ENCODE measurements at regions not wholly inside any gene's neighbourhood (a gene's known extent, or its start where the extent isn't known, plus 50 kb on each side); places are given as distances from the start of the nearest gene placed in this dataset.

DNA sequence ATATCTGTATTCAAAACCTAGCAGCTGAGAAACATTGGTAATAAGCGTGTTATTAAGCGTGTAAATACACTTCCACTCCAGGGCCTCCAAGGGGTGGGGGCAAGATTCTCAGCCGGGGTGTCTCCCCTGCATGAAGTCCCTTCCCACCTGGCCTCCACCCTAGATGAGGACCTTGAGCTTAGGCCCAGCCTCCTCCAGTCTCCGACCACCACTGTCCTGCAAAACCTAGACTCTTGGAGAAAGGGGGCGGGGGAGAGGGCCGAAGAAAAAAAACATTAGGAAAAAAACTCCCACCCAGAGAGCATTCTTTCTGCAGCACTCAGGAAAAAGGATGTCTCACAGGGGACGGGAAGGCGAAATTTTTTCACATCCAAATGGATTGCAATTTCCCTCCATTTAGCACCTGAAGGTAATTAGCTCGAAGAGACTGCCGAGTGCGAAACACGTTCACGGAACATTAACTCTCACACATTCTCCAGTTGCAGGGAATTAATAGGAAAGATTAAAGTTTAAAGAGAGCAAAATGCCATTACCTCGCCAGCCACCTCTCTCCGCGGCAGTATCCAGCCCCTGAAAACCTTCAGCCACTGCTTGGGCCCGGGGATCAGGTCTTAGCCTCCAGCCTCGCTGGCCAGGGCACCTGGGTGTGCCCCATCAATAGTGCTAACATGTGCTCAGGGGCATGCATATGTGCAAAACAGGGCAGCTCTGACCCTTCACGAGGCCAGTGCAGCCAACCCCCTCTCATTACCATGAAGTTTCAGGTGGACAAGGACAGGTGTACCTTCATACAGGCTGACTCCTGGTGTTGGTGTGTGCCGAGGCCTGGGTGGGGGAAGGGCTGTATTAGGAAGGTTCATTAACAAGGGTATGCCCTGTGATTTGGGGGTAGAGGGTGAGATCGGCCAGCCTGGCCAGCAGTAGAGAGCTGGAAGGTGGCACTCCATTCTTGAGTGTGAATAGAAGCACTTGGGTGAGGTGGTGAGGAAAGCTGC, 77.2 kb downstream of the HIF1AN start:
- DNase-seq (ENCODE audit: low read depth in 1 of 2, low spot score in 1 of 2) = no peak

DNA sequence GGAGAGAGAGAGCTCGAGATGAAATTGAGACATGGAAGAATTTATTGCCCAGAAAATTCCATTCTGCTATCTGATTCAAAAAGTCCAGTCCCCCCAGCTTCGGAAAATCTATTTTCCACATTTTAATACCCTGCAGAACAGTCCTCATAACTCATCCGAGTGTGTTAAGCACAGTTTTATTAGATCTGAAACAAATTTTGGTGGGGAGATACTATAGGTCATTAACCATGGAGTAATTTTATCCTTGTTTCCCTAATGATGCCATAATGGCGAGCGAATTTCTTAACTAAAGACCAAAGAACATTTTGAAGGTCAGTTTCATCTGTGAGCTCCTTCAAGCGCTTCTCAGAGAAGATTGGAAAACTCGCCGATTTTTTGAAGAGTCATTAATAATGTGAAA, 78.1 kb downstream of the HIF1AN start:
- DNase-seq (ENCODE audit: low read depth in 1 of 2, low spot score in 1 of 2) = no peak

DNA sequence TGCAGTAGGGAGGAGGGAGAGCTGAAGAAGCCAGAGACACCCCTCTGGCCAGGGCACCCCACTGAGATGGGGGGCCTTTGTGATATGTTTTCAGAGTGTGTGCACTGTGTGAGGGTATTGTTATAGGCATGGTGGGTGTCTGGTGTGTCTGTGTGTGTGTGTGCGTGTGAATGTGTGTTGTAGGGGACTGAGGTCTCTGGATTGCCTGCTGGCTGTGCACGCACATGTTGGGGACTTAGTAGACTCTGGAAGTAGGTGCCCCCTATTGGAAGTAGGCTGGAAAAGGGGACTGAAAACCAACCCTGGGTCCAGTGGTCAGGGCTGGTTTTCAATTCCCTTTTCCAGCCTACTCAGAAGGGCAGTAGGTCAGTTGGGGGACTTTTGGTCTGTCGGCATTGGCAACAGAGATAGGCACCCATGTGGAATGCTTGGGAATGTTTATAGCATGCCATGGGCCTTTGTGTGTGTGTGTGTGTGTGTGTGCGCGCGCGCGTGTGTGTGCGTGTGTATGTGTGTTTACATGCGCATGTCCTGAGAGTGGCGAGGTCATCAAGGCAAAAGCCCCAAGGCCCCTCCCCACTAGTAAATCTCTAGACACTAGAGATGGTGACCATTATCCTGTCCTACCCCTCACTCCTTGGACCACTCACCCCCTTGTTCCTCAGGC, 78.8 kb downstream of the HIF1AN start:
- no peak for DNase-seq (ENCODE audit: low read depth in 1 of 2, low spot score in 1 of 2)

DNA sequence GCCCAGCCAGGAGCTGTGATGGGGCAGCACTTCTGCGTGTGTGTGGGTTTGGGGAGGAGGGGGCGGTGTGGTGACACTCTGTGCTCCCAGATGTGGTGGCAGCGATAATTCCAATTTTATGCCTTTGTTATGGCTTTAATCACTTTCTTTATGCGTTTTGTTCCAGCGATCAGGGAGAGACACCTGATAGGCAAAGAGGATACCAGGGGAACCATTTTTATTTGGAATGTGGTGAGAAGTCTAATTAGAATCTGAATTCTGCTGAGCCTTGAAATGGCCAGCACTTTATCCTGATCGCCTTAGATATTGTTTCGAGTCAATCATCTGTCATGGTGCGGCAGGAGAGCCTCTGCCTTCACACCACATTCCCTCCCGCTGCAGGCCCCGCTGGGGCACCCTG, 79.5 kb downstream of the HIF1AN start:
- no peak for DNase-seq (ENCODE audit: low read depth in 1 of 2, low spot score in 1 of 2)

DNA sequence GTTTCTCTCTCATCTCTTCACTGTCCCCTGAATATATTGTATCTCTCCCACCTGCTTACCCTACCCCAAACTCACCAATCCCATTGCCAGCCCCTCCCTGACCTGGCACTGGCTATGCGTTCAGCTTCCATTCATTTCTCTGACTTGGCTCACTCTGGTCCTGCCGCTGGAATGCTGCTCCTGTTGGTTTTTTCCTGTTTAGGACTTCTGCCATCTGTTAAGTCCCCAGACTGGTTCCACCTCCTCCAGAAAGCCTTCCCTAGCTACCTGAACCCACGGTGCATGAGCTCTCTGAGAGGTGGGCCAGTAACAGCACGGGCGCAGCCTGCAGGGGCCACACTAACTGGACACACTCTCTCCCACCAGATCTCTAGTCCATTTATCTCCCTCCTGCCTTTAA, 80.2 kb downstream of the HIF1AN start:
- DNase-seq (ENCODE audit: low read depth in 1 of 2, low spot score in 1 of 2) = no peak

DNA sequence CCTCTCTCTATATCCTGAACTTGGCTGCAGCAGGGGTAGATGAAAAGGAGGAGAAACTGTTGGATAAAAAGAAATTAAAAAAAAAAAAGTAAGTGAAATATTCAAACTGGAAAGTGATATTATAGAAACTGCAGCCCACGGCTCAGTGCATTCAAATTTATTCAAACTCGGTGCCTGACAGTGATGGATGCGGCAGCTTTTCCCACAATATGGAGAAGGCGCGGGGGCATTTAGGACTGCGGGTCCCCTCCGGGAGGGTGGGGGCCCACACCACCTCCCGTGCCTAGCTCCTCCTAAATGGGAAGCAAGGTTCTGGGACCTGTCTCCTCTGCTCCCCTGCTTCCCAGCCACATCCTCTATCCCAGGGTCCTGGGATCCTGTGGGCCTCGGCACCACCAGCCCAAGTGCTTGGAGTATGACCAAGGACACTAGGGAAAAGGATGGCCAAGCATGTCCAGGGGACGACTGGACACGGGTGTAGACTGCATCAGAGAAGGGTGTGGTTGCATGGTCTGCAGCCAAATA, 82.4 kb downstream of the HIF1AN start:
- DNase-seq (ENCODE audit: low read depth in 1 of 2, low spot score in 1 of 2) = no peak

DNA sequence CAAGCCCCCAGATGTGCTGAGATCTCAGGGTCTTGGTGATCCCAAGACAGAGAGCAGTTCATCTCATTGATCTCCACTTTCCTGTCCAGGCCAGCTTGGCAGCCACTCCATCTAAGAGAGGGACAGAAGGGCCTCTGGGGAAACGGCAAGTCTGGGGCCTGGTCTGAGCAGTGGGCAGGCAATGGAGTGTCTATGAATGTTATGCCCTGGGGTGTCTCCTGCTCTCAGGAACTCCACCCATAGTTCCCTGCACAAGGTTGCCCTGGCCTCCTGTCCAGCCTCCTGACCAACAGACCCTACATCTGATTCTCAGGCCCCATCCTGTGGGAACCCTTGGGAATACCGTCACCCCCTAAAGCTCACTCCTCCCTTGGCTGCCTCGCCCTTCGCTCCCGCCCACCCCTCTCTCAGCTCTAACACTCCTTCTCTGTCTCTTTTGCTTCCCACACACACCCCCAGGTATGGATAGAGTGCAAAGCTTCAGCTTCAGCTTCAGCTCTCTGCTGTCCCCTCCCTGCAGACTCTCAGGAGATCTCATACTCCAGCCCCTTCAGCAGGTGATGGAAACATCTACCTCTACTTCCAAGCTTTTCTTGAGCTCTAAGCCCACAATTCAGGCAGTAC, 83.0 kb downstream of the HIF1AN start:
- no peak for DNase-seq (ENCODE audit: low read depth in 1 of 2, low spot score in 1 of 2)

DNA sequence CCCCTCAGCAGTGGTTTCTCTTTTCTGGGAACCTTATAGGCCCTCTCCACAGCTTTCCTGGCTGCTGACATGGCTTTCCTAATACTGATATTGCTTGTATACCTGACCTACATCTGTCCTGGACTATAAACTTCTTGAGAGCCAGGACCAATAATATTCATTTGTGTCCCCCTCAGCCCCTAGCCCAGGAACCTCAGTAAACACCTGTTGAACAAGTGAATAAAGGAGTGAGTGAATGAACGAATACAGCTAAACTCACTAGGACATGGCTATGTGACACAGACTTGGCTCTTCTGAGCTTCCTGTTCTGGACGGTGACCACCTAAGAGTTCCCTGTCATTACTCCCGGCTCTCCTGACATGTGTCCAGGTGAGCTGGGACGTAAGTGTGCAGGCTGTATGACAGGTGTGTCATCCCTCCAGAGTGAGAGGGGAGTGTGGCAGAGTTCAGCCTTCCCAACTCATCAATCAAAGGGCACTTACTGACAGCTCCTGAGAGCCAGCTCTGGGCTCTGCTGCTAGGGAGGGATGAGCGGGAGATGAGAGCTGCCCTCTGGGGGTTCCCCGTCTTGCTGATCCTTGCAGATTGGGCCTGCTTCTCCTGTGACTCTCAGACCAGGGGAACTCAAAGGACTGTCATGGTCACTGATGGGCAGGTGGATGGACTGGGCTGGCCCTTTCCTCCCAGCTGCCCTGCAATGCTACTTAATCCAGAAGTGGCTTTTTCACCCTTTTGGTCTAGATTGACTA, 84.5 kb downstream of the HIF1AN start:
- no peak for DNase-seq (ENCODE audit: low read depth in 1 of 2, low spot score in 1 of 2)

DNA sequence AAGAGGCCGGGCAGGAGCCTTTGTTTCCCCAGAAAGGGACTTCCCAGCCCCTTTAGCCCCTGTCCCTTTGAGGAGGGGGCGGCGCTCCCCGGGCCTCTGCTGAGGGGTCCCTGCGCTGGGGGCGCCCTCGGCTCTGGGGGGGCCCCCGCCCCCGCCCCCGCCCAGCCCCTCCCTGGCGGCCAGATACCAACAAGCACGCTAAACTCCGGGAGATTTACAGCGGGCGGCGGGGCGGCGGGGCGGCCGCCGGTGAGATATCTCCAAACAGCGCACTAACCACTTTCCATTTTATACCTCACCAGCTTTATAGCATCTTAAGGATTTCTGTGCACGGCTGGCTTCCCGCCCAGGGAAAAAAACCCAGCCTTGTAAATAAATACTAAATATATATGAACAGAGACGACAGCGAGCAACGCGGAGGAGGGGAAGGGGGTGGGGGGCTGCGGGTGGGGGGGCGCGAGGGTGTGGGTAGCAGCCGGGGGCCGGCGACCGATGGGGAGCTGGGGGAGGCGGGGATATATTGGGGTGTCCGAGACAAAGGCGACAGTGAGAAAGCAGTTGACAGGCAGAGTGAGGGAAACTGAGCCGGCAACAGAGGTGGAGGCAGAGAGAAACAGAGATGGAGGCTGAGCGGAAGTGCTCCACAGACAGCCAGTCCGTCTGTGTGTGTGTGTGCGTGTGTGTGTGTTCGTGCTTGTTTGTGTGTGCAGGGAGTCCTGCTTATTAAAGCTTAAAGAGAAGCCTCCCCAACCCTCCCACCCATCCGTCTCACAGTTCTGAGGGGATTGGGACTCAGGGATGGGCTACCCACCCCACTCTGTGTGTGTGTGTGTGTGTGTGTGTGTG, 85.8 kb downstream of the HIF1AN start:
- DNase-seq (ENCODE audit: low read depth in 1 of 2, low spot score in 1 of 2) = no peak

DNA sequence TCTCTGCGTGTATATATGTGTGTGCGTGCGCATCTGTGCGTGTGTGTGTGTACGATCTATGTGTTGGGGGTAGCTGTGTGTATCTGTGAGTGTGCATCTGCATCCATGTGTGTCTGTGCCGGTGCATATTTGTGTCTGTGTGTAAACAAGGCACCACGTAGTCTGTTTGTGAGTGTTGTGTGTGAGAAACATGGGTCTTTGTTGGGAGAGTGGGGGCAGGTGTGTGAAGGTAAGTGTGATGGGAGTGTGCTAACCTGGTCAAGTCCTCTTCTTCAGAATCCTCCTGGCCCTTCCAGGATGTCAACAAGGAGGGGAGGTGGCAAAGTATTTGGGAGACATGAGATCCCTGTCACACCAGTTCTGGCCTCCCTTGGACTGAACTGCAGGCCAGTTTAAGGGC, 87.2 kb downstream of the HIF1AN start:
- DNase-seq (ENCODE audit: low read depth in 1 of 2, low spot score in 1 of 2) = no peak

DNA sequence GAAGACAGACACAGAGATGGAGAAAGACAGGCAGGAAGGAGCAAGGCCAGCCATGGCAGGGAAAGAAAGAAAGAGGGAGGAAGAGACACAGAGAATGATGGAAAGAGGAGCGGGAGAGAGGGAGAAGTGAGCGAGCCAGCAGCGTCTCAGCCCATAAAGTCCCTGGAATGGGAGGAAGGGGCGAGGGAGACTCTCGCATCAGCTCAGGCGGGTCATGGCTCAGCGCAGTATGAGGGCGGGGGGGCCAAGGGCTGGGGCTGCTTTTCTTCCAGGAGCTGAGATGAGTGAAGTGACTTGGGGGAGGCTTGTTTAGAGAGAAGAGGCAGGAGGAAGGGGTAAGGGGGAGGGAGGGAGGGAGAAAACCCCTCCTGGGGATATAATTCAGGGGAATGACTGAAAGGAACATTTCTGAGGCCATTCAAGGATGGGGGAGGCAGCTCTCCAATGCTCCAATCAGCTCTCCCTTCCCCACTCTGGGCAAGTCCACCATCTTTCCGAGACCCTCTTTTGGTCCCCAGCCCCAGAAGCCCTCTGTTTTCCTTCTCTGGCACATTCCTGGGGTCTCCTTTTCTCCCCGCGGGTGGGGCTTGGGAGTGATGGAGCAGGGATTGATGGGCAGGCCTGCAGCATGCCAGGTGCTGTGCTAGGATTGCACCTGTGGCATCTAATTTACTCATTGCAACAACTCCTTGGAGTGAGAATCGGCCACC, 87.9 kb downstream of the HIF1AN start:
- no peak for DNase-seq (ENCODE audit: low read depth in 1 of 2, low spot score in 1 of 2)

DNA sequence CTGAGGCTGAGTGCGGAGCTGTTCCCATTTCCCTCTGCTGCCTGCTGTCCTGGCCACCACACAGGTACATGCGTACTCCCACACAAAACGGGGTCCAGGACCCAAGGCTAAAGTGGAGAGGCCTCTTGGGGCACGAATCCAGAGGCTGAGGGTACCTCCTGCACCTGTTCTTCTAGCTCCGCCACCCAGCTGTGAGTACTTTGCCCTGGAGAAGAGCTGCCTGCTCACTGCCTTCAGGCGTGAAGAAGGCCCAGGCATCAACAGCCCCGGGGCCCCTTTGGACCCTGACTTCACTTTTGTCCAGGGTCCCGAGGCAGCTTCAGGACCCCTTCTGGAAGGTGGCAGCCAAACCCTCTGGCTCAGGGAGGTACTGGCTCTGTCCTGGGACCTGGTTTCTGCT, 88.6 kb downstream of the HIF1AN start:
- no peak for DNase-seq (ENCODE audit: low read depth in 1 of 2, low spot score in 1 of 2)

DNA sequence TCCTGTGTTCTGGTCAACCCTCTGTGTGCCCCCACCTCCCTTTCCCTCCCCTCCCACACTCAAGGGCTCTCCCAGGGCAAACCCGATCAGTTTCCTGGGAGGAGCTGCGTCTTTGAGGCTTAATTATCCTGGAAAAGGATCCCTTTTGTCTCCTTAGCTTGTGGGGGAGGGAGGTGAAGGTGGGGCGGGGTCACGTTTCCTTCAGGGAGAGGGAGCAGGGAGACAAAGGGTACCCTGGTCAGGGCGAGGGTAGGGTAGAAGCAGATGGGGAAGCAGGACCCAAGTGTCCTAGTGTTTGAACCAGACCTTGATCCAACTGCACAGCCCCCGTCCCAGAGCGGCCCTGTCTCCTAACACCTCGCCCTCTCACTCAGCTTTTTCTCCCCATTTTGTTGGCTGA, 90.1 kb downstream of the HIF1AN start:
- DNase-seq (ENCODE audit: low read depth in 1 of 2, low spot score in 1 of 2) = no peak

DNA sequence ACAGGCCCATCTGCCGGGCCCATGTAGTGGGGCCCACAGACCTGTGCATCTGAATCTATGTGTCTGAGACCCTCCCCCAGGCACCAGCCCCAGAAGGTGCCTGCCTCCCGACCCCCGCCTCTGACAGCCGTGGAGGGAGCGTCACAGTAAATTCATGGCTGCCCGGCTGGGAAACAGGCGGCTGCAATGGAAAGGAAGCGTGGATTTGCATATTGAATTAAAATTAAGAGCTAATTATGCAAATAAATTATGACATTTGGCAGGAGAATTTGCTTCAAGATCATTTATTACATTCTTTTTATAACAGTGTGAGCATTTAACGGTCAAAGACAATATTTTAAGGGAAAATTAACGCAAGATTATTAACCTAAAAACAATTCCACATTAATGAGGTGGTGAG, 92.3 kb downstream of the HIF1AN start:
- DNase-seq (ENCODE audit: low read depth in 1 of 2, low spot score in 1 of 2) = no peak

DNA sequence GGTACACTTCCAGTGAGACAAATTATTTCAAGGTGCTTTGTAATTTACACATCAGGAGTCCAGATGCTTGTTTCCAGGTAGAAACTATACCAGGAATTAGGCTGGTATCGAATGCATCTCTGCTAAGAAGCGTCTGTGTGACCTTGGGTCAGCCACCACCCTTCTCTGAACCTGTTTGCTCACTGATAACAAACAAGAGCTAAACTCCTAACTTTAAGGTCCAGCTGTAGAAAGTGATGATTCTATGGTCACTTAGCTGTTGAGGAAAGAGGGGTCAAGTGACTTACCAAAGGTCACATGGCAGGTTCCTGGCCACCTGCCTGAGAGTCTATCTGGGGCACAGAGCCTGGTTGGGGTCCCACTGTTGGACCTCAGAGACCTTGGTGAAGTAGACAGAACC, 95.4 kb downstream of the HIF1AN start:
- DNase-seq (ENCODE audit: low read depth in 1 of 2, low spot score in 1 of 2) = no peak

DNA sequence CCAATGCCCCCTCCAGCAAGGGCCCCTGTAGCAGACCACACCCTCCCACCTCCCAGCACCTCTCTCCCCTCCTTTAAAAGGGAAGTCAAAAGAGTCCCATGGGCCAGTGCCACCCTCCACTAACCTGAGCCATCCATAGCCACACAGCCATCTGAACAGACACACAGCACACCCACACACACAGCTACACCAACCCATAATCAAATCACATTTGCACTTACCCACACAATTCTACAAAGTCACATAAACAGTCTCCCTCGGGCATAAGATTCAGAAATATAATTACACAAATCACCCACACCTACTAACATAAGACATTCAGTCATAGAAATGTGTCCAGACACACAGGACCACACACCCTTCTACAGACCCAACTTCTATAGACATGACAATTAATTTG, 96.3 kb downstream of the HIF1AN start:
- no peak for DNase-seq (ENCODE audit: low read depth in 1 of 2, low spot score in 1 of 2)

DNA sequence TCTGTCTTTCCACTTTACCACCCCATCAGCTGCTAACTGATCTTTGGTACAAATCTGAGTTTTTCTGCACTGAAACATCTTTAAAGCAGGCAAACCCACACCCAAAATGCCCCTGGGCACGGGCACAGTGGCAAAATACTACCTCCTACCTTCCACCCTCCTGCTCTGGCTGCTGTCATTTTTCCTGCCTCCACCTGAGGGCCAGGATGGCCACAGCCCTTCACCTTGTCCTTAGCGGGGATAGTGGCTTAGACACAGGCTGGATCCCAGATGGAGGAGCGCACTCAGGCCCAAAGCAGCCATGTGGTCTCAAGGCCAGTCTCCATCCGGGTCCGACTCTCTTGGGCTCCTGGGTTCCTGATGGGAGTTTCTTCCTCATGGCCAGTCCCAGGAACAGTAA, 98.3 kb downstream of the HIF1AN start:
- no peak for DNase-seq (ENCODE audit: low read depth in 1 of 2, low spot score in 1 of 2)

DNA sequence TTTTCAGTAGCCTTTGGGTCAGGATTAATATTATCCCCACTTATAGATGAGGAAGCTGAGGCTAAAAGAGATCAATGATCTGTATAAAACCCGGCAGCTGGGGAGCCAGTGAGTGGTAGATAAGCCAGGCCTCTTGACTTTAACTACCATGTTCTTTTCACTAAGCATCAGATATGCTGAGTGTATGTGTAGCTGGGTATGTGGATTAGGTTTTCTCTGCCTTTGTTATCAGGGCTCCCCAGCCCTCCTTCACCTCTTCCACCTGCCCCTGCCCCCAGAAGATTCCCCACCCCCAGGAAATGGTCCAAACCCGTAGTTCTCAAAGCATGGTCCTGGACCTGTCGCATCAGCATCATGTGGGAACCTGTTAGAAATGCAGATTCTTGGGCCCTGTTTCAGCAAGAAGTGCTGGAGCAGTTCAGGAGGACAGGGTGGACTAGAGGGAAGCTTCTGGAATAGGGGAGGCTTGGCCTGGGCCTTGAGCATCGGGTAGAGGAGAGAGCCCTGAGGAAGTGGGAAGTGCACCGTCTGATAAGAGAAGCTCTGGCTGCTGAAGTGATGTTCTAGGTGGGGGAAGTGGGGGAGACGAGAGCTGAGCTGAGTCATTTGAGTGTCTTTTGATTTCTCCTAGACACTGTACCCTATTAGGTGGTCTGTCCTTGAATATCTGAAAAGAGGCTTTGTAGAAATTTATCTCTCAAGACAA, 101.3 kb downstream of the HIF1AN start:
- no peak for DNase-seq (ENCODE audit: low read depth in 1 of 2, low spot score in 1 of 2)

DNA sequence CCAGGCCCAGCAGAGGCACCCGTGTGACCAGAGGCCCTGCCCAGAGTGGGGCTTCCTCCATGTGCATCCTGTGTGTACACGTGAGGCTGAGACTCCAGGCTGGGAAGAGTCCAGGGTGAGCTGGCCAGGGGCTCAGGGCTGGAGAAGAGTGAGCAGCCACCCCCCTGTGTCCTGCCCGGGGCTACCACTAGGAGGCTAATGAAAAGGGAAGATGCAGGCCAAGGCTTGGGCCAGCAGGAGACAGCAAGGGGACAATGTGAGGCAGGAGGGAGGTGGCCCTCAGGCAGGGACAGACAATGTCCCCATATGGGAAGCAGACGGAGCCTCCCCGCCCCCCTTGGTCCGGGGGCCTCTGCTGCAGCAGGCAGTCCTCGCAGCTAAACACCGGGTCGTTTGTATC, 102.0 kb downstream of the HIF1AN start:
- DNase-seq (ENCODE audit: low read depth in 1 of 2, low spot score in 1 of 2) = no peak

Measured in activated T-helper 1 cell treated with anti-CD3 and anti-CD28 coated beads, Interleukin-2, amount 50 U/mL, for 16 hours (primary cell).